ENCODE measurements at regions not wholly inside any gene's neighbourhood (a gene's known extent, or its start where the extent isn't known, plus 50 kb on each side); places are given as distances from the start of the nearest gene placed in this dataset.

DNA sequence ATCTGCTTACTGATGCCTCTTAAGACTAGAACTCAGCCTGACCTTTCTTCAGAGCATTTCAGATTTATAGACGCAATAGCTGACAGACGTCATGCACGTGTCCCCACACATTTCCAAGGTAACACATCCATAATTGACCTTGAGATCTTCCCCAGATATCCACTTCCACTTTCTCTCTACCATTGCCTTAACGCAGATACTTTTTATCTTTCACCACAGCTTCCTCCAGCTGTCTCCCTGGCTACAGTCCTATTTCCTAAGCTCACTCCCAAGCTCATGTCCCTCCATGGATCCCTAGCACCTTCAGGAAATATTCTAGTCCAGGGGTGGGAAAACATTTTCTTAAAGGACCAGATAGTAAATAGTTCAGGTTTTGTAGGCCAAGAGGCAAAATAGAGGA is 173.0 kb upstream of the MITF start (continued):
- no peak for TF ChIP-seq CBFB (IDR thresholded peaks at IDR 0.05; ENCODE audit: low read depth)
- no peak for TF ChIP-seq SREBF2 (IDR thresholded peaks at IDR 0.05; ENCODE audit: low read length)
- TF ChIP-seq, protein P1, sequence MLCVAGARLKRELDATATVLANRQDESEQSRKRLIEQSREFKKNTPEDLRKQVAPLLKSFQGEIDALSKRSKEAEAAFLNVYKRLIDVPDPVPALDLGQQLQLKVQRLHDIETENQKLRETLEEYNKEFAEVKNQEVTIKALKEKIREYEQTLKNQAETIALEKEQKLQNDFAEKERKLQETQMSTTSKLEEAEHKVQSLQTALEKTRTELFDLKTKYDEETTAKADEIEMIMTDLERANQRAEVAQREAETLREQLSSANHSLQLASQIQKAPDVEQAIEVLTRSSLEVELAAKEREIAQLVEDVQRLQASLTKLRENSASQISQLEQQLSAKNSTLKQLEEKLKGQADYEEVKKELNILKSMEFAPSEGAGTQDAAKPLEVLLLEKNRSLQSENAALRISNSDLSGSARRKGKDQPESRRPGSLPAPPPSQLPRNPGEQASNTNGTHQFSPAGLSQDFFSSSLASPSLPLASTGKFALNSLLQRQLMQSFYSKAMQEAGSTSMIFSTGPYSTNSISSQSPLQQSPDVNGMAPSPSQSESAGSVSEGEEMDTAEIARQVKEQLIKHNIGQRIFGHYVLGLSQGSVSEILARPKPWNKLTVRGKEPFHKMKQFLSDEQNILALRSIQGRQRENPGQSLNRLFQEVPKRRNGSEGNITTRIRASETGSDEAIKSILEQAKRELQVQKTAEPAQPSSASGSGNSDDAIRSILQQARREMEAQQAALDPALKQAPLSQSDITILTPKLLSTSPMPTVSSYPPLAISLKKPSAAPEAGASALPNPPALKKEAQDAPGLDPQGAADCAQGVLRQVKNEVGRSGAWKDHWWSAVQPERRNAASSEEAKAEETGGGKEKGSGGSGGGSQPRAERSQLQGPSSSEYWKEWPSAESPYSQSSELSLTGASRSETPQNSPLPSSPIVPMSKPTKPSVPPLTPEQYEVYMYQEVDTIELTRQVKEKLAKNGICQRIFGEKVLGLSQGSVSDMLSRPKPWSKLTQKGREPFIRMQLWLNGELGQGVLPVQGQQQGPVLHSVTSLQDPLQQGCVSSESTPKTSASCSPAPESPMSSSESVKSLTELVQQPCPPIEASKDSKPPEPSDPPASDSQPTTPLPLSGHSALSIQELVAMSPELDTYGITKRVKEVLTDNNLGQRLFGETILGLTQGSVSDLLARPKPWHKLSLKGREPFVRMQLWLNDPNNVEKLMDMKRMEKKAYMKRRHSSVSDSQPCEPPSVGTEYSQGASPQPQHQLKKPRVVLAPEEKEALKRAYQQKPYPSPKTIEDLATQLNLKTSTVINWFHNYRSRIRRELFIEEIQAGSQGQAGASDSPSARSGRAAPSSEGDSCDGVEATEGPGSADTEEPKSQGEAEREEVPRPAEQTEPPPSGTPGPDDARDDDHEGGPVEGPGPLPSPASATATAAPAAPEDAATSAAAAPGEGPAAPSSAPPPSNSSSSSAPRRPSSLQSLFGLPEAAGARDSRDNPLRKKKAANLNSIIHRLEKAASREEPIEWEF (IDR thresholded peaks at IDR 0.05; ENCODE audit: insufficient replicate concordance, low read depth, low read length), result no peak
- TF ChIP-seq ZZZ3 (IDR thresholded peaks at IDR 0.05; ENCODE audit: control insufficient read depth, insufficient read length, low read depth), result no peak
- TF ChIP-seq ZNF217 (IDR thresholded peaks at IDR 0.05), result no peak
- no peak for TF ChIP-seq MEF2A (IDR thresholded peaks at IDR 0.05; ENCODE audit: insufficient read depth, low read depth, low read length)
- TF ChIP-seq JUNB (IDR thresholded peaks at IDR 0.05), result no peak
- no peak for TF ChIP-seq SIN3A (IDR thresholded peaks at IDR 0.05; ENCODE audit: low read depth, low read length)

DNA sequence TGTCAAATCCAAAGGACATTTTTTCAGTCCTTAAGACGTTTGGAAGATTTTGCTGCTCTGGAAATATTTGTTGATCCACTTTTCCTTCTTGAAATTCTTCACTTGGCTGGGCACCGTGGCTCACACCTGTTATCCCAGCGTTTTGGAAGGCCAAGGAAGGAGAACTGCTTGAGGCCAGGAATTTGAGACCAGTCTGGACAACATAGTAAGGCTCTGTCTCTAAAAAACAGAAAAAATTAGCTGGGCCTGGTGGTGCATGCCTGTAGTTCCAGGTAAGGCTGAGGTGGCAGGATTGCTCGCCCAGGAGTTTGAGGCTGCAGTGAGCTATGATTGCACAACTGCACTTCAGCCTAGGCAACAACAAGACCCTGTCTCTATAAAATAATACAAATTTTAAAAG is 173.9 kb upstream of the MITF start:
- SMC1A ChIA-PET (ENCODE audit: uncharacterized antibody, unreplicated experiment), result no interaction called here
- FAIRE-seq, result no peak
- no peaks in the 10 kb centered on the region for H4K20me1 ChIP-seq (ENCODE audit: control insufficient read depth, insufficient read depth)
- in situ Hi-C loops (cut with MboI), result no loop called here
- BruUV-seq (replicated peaks), result no TSS peak
- POLR2A ChIA-PET, result no interaction called here
- TF ChIP-seq PML (IDR thresholded peaks at IDR 0.05; ENCODE audit: low read length) (no peak), MTA2 (IDR thresholded peaks at IDR 0.05; ENCODE audit: low read depth) (no peak), HDAC2 (IDR thresholded peaks at IDR 0.05) (no peak)
- no peak for ATAC-seq
- no peak for DNase-seq (ENCODE audit: low read depth, low spot score)
- no peaks in the 10 kb centered on the region for H3K27me3 ChIP-seq (replicated peaks in 1 of 2; ENCODE audit: control insufficient read depth in 2 of 2, insufficient read depth in 2 of 2, low read length in 1 of 2)
- no peak overlapping the region for H3K27ac ChIP-seq (ENCODE audit: control insufficient read depth, insufficient read depth)
- H3K9me3 ChIP-seq (replicated peaks; ENCODE audit: control insufficient read depth, insufficient read depth, low read length), result no peaks in the 10 kb centered on the region
- H2AFZ ChIP-seq (ENCODE audit: control insufficient read depth, low read depth, low read length), result no peak overlapping the region
- no peaks in the 10 kb centered on the region for H3K36me3 ChIP-seq (ENCODE audit: control insufficient read depth in 2 of 2, insufficient read depth in 2 of 2, low read length in 1 of 2)
- CTCF ChIA-PET, result no interaction called here
- H3K79me2 ChIP-seq (ENCODE audit: control insufficient read depth, insufficient read depth, low read length), result no peaks in the 10 kb centered on the region
- RAD21 ChIA-PET (ENCODE audit: unreplicated experiment), result no interaction called here
- no peak overlapping the region for H3K9ac ChIP-seq (ENCODE audit: control insufficient read depth, insufficient read depth, low read length)
- H3K4me1 ChIP-seq (ENCODE audit: control insufficient read depth, insufficient read depth, low read length), result no peaks in the 10 kb centered on the region
- no peak overlapping the region for H3K4me2 ChIP-seq (ENCODE audit: control insufficient read depth, insufficient read depth)
- intact Hi-C loops (cut with micrococcal nuclease; ENCODE audit: unreplicated experiment), result no loop called here
- WGBS (ENCODE audit: insufficient coverage, insufficient replicate concordance, low lambda C conversion rate, missing lambda C conversion rate), result 9% methylated on average over 4 of the region's 4 CpGs
- no peak overlapping the region for H3K4me3 ChIP-seq
